ENCODE measurements at regions not wholly inside any gene's neighbourhood (a gene's known extent, or its start where the extent isn't known, plus 50 kb on each side); places are given as distances from the start of the nearest gene placed in this dataset.
A peak's percentile ranks its signal among the peaks of the same experiment; 100 is the strongest.

DNA sequence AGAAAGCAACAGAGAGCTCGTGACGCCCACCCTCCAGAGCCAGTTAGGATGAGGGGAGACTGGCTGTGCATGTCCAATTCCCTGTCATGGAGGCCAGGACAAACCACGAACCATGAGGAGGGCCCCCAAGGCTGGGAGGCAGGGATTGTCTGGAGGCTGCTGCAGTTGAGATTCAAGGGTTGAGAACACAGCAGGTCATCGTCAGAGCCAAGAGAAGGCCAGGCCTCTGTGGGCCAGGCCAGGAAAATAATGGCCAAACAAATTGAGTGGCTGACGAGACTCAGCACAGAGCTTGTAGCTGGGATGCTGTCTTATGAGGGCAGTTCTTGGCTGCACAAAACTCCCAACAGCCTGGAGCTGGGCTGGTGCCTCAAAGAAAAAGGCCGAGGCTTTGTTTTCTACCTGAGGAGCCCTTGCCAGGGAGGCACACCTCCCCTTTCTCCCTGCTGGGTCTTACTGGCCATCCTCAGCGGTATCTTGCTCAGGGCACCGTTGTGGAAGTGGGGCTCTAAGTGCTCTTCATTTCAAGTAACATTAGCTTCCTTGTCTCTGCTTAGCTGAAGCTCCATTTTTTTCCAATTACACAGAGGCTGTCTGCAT is 665.9 kb downstream of the BCL11B start:
- no peak for DNase-seq

DNA sequence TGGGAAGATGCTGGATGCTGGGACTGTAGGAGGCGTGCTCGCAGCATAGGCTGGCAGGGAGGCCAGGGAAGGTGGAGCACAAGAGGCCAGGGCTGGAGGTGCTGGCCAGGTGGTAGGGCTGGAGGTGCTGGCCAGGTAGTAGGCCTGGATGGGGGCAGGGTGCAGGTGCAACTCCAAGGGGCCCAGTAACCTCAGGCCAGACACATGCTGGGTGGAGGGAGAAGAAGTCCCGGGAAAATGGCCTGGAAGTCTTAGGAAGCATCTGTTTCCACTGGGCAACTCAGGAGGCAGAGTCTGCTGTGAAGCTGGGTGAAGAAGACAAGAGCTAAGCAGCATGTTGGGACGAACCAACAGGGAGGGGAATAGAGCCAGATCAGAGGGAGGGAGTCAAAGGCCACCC is 665.2 kb downstream of the BCL11B start:
- DNase-seq = no peak

DNA sequence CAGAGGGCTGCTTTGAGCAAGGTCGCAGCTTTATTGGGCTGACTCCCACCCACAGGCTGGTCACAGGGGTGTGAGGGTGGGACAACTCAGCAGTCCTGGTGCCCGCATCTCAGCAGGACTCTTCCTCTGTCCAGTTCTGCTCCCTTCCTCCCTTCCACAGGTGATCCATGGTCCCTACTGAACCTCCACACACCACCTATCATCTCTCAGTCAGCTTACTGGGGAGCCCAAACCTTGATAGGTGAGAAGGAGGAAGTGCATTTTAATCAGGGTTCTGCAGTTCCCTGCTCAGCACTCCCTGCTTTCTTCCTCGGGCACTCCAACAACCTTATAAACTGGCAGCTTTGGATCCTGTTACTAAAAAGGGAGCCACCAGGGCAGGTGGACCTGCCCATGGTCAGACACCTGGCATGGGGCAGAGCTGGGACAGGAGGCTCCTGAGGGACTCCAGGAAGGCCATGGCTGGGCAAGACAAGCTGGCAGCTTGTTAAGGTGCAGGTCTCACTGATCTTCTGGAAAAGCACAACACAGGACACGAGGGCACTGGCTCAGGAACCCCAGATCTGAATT is 664.6 kb downstream of the BCL11B start:
- DNase-seq = no peak

DNA sequence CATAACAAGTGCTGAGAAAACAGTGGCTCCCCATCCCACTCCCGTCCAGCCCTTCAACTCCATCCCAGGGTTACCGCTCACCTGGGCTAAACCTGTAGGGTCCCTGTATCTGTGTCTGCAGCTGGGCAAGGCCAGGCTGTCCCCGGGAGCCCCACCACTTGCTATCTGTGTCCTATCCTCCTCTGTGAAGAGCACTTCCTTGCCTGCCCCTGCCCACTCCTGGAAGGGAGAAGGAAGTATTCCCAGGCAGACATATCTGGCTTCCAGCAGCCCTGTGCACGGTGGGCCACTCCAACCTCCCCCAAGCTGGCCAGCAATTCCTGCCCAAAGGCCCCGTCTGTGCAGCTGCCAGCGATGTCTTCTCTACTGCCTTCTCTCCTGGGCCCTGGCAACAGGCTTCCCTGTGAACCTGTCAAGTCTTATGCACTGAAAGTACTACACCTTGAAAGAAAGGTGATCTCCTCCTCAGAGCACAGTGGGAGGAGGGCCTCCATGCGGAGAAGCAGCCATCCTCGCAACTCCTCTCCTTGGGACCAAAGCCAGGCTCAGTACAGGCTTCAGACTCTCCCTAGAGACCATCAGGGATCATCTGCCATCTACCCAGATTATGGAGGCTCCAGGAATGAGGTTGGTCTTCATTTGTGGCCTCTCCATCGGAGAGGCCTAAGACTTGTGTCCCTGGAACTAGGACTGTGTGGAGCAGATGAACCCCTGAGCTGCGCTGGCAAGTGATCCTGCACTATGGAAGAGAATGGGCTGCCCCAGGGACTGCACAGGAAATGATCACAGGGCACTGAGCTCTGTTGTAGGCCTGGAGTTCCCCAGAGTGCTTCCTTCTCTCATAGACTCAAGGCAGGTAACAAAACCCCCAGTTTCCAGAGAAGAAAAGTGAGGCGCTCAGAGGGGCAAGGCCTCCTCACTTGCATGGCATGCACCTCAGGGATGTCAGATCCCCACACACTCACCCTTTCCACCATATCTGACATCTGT is 663.6 kb downstream of the BCL11B start:
- no peak for DNase-seq

DNA sequence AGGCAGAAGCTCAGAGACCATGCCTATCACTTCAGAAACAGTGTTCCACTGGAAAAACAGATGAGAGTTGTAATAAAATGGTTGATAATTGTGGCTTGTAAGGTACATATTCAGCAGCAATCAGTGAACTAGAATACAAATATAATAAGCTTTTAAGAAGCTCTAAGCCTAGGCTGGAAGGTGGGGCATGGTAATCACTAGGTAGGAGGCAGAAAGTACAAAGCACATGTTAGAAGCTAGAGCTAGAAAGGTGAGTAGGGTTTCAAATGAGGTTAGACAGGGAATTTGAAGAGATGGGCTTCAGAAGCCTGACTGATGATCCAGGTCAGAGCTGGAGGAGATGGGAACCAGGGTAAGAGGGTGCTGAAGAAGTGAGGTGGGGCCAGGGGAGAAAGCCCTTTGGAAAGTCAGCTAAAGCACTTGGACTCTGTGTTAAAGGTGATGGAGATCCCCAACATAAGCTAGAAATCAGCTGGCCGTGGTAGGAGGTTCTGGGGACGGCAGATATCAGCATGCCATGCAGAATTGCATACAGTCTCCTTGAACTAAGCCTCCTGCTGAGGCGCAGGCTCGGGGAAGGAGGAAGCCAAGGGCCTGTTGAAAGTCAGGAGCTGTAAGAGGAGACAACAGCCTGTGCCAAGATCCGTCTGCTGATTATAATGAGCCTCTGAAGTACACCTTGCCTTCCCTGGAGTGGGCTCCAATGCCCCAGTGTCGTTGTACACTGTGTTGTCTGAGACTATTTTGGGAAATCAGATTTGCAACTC is 659.4 kb downstream of the BCL11B start:
- DNase-seq = no peak

DNA sequence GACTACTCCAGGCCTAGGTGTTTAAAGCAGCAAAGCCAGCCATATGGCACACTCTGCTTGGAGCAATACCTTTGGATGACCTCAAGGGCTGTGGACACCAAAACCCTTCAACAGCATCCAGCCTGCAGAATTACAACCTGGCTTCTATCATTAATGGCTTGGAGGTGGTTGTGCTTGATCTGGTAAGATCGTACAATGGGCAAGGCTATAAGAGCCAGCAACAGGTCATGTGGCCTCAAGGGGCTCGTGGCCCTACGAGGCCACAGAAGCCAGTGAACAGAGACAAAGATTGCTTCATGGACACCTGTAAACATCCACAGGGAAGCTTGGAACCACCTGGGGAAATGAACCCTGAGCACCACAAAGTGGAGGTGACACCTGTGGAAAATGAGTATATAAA is 657.3 kb downstream of the BCL11B start:
- no peak for DNase-seq

DNA sequence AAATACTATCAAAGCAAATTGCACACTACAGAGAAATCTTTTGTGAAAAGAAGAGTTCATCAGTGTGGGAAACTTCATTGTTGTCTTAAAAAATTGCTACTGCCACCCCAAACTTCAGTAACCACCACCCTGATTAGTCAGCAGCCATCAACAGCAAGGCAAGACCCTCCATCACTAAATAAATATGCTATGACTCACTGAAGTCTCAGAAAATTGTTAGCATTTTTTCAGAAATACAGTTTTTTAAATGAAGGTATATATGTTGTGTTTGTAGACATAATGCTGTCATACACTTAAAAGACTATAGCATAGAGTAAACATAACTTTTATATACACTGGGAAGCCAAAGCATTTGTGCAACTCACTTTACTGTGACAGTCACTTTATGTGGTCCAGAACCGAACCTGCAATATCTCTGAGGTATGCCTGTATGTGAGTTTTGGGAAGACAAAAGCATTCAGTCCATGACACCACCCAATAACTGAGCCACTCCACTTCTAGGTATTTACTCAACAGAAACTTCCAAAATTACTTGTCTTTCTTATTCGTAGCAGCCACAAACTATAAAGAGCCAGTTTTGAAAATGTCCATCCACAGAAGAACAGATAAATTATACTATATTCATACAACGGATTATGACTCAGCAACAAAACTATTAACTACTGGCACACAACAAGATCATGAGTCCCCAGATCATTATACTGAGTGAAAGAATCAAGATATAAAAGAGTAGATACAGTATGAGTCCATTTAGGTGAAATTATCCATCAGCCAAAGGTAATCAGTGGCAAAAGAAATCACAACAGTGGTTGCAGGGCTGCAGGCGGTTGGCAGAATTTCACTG is 649.6 kb downstream of the BCL11B start:
- DNase-seq = no peak

DNA sequence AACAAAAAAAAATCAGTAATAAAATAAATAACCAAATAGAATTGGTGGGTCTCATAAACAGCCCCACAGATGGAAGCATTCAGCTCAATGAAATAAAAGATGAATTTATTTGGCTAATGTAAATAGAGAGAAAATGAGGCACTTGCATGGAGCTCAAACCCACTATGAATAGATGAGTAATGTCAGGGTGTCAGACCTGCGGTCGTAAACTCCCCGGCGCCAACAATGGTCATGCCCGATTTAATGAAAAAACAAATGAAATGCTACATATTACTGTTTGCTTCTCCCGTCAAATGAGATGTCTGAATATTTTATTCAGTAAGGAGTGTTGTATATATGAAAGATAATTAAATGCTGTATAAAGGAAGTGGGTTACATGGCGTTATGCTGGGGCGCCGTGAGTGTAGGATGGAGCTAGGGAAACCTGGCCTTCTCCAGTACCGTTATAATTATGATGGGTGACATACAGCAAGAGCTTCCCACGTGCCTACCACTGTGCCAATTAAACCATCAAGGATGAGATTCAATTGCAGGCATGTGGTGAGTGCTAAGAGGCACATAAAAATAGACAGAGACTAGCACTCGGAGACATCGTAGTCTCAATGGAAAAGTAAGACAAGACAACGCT is 648.1 kb downstream of the BCL11B start:
- DNase-seq = no peak

DNA sequence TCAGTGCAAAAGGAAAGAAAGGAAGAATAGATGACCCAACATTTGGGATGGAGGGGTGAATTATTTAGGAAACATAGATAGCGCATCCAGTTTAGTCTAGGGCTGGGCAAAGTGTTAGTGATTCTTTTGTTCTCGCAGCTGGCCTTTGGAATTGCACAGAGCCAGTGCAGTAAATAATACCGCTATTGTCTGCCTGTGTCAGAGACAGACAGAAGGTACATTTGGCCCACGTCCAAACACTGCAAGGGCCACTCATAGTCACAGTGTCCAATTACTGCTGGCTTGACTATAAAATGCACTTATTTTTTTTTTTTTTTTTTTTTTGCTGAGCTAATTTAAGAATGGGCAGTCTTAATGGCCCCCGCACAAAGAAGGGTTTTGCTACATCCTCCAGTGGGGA is 638.6 kb downstream of the BCL11B start:
- DNase-seq = peak in 12 of 14 donors; percentile 8 to 66 (median 37)

DNA sequence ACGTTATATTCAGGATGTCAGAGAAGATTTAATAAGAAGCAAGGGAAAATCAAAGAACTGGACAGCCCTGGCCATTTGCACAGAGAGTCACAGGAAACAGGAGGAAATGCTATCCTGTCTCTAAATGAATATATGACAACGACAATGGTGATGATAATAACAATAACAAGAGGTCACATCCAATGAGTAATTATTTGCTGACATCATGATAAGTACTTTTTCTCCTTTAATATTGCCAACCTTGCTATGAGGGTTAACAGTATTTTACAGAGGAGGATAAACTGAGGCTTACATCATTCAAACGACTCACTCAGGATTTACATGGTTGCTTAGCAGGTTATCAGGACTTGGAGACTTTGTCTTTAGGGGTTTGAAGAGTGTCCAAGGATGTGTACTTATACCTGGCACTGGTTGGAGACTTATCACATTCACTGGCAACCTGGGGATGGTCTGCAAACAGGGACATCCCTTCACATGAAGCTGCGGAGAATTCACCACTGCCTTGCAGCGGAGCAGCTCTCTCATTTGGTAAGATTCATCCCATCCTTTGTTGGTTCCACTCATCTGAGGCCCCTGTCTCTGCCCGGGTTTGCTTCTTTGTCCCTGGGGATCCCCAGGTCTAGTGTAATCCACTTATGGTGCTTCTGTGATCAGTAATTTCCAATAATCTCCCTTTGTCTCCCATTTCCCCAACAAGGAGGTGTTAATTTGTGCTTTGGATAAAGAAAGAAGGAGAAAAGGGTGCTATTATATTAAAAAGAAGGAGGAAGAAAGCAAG is 637.8 kb downstream of the BCL11B start:
- no peak for DNase-seq

DNA sequence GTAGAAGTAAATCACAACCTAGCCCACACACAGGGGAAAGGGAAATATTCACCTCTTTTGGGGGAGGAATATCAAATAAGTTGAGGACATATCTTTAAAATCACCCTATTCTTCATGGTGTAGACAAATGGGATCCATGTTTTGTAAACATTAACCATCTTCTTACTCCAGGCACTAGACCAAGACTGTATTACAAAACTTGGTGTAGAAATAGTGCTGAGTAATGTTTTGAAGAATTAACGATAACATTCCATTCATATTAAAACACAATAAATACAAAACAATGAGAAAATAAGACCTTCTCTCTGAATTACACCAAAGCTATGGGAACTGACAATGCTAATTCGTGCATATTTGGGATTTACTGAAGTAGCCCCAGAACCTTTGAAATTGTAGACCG is 633.6 kb downstream of the BCL11B start:
- DNase-seq = no peak

DNA sequence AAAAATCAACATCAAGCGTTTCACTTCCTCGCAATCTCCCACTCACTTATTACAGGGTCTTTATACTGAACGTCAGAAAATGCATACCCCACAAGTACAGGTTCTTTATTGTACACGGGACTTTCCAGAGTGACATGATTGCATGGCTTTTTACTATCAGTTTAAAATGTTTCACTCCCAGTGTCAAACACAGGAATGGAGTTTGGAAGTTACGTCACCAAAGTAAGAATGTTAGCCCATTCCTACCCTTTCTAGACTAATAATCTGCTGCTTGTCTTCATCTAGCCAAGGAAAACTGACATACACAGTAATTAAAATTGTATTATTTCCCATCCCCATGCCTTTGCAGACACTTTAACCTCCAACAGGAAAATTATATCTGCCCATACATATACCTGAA is 624.2 kb downstream of the BCL11B start:
- no peak for DNase-seq

DNA sequence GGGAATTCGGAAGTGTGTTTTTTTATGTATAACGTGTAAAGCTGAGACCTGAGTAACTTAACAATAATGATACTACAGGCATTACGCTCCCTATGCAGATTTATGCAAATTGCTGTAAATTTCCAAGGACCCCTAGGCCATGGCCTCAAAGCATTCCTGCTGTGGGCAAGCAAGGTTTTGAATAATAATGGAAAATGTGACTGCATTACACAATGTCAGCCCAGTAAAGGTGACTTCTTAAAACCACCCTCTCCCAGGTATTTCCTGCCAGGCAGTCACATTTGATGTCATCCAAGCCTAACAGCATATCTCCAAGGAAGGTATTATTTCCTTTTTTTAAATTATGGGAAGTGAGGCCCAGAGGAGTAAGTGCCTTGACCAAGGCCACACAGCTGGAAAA is 621.0 kb downstream of the BCL11B start:
- DNase-seq = no peak

DNA sequence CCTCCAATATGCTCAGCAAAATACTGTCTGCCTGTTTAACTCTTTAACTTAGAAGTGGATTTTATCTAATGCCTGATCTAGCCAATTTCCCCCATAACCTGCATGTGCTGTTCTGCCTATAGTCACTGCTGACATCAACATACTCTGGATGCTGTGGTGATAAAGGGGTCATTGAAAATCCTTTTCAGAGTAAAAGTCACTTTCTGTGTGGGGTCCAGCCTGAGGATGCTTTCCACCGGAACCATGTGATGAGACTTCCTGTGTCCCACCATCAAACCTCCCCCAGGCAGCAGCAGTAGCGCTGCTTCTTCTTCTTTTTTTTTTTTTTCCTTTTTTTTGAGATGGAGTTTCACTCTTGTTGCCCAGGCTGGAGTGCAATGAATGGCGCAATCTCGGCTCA is 607.0 kb downstream of the BCL11B start:
- DNase-seq = no peak

DNA sequence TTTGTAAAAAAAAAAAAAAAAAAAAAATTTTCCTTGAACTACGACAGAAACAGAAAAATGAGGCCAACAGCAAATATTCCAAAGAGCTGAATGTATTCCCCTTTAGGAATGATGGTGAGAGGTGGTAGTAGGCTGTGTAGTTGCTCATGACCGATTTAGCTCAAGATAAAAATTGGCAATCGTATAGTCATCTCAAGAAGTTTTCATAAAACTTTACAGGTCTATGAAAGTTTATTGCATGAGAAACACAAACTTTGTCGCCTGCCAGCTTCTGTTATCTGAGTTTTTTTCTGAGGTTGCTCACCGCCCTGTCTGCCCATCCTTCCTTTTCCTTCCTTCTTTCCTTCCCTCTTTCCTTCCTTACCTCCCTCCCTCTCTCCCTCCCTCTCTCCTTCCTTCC is 605.5 kb downstream of the BCL11B start:
- DNase-seq = no peak

DNA sequence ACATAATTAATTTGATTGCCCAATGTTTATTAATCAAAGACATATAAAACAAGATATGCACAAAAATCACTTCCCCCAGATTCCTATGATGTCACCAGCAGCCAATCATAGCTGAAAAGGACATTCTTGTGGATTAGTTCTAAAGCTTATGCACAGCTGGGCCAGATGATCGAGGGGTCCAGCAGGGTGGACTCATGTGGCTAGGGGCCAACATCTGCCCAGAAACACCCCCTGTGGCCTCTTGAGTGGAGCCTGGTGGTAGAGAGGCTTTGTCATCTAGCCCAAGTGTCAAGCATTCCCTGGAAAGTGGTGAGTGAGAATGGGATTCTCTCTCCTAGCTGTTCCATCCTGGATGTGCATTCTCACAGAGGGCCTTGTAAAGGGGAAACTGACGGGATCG is 590.0 kb downstream of the BCL11B start:
- no peak for DNase-seq

DNA sequence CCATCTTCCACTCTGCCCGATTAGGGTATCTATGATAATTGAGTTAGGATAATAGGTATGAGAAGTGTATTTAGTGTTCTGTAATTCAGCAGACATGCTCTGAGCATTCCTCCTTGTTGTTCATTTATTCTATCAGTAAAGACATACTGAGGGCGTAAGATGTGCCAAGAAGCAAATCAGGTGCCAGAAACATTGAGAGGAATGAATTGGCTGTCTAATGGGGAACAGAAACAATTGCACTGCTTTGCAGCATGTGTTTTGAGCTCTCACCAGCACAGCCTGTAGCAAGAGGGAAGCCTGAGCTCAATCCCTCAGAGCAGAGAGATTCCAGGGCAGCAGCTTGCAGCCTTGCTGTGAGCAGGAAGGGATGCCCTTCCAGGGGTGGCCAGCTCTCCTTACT is 589.3 kb downstream of the BCL11B start:
- no peak for DNase-seq

DNA sequence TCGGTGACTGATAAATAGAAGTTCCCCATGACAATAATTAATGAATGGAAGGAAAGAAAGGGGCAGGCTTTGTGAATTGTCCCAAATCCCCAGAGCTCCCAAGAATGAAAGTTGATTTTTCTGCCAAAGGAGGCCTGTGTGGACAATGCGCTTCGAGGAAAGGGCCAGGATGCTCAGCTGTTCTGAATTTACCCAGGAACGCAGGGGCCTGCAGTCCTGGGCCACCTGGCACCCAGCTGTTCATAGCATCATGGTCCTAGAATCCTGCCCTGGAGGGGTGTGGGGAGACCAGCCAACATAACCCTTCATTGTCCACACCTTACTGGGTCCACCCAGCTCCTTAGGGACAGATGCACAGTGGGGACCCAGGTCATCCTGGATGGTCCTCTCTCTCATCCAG is 587.5 kb downstream of the BCL11B start:
- no peak for DNase-seq

DNA sequence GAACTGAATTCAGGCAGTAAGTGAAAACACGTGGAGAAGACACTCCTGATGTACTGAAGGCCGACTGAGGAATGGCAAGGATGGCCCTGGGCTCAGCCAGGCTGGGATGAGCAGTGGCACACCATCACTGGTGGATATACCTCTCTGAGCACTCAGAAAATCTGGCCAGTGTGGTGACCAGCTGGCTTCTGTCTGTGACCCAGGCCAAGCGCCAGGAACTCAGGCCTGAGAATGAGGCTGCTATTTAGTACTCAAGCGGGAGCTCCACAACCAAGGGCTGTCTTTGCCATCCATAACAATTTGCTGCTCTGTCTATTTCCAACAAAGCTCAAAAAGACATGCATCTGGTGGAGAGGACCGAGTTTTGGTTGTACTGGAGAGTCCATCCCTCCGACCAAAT is 586.3 kb downstream of the BCL11B start:
- peak in 1 of 14 donors; percentile 74 for DNase-seq

DNA sequence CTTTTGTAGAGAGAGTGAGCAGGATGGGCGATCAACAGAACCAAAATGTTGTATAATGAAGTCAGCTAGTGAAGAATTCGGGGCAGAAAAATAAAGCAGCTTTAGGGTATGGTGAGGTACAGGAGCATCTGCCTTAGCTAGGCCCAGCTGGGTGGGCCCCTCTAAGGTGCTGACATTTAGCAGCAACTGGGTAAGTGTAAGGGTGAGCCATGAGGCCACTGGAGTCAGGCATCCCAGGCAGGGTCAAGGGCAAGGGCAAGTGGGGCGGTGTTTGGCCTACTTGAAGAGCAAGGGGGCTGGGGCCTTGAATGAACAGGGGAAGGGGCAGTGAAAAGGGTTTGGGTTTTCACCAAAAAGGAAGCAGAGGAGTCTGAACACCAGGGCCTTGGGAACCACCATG is 583.6 kb downstream of the BCL11B start:
- no peak for DNase-seq

DNA sequence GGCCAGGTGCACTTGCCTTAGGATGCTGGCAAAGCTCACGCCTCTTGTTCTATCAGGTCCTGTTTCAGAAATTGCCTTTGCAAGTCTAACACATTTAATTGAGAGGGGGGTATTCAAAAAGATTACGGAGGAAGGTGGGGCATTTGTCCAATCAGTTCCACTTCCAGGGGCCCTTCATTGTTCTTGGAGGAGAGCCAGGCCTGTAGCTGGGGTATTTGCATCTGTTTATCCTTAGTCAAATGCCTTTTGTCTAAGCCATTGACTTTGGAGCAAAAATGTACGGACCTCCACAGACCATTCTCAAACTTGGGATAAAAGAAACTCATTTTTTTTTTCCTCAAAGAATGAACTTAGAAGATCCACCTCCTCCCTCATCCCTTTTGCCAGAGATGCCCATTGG is 582.0 kb downstream of the BCL11B start:
- DNase-seq = no peak
